Central memory CD8-positive, alpha-beta T cell (primary cell): ENCODE measurements at regions not wholly inside any gene's neighbourhood (a gene's known extent, or its start where the extent isn't known, plus 50 kb on each side); places are given as distances from the start of the nearest gene placed in this dataset.
"Not testable (repeated sequence)": the region's sequence is repeated elsewhere in the genome, so short reads cannot be mapped to it uniquely, and the experiment has no call there.

Experiments used
- ATAC-seq: fragments of 150-1000 bp; cut with Tn5 transposase; replicated peaks from 2 replicates; pipeline ENCODE4 v1.10.0; 2022; ENCODE audit warnings: mild to moderate bottlenecking, moderate FRiP score, moderate number of reproducible peaks; ENCODE audit not compliant: poor library complexity, severe bottlenecking; ENCODE audit errors: extremely low read depth
- DNase-seq, 2 donors: peaks; one replicate each; pipeline ENCODE4 v3.0.0; 2021; ENCODE audit warnings: low spot score in 2 of 2
- H3K27ac Mint-ChIP-seq: one replicate; pipeline ENCODE4 v1.8.0; 2022; ENCODE audit warnings: low read depth, mild to moderate bottlenecking, moderate library complexity, mixed read lengths
- H3K27me3 Mint-ChIP-seq: one replicate; pipeline ENCODE4 v1.8.0; 2022; ENCODE audit warnings: mixed read lengths
- H3K36me3 Mint-ChIP-seq: one replicate; pipeline ENCODE4 v1.8.0; 2022; ENCODE audit warnings: mild to moderate bottlenecking, moderate library complexity, mixed read lengths; ENCODE audit not compliant: insufficient read depth
- H3K4me1 Mint-ChIP-seq: one replicate; pipeline ENCODE4 v1.8.0; 2022; ENCODE audit warnings: mixed read lengths
- H3K4me3 Mint-ChIP-seq: one replicate; pipeline ENCODE4 v1.8.0; 2022; ENCODE audit warnings: mild to moderate bottlenecking, moderate library complexity, mixed read lengths
- H3K9me3 Mint-ChIP-seq: one replicate; pipeline ENCODE4 v1.8.0; 2022; ENCODE audit warnings: mixed read lengths

GRCh38 chr9:88596376-88596775 lies 61.4 kb downstream of the NXNL2 start:
- H3K4me1 Mint-ChIP-seq: no peaks in the 10 kb centered on the region
- peaks cover 69% of the 10 kb centered on the region for H3K27me3 Mint-ChIP-seq
- no peaks in the 10 kb centered on the region for H3K9me3 Mint-ChIP-seq
- ATAC-seq (no peak), DNase-seq (no peak)
- H3K4me3 Mint-ChIP-seq: no peak overlapping the region
- no peaks in the 10 kb centered on the region for H3K36me3 Mint-ChIP-seq
- no peak overlapping the region for H3K27ac Mint-ChIP-seq

GRCh38 chr9:88604836-88605511 lies 70.0 kb downstream of the NXNL2 start:
- peaks cover 8% of the 10 kb centered on the region for H3K27me3 Mint-ChIP-seq
- H3K4me3 Mint-ChIP-seq: no peak overlapping the region
- H3K9me3 Mint-ChIP-seq: no peaks in the 10 kb centered on the region
- no peak overlapping the region for H3K27ac Mint-ChIP-seq
- no peaks in the 10 kb centered on the region for H3K36me3 Mint-ChIP-seq
- H3K4me1 Mint-ChIP-seq: no peaks in the 10 kb centered on the region
- ATAC-seq (no peak), DNase-seq (no peak)

- Mint-ChIP-seq H3K4me1 (no peaks in the 10 kb centered on the region), H3K36me3 (no peaks in the 10 kb centered on the region), H3K27ac (no peak overlapping the region), H3K27me3 (peaks cover under 1% of the 10 kb centered on the region), H3K9me3 (no peaks in the 10 kb centered on the region), H3K4me3 (no peak overlapping the region)
- DNase-seq (no peak), ATAC-seq (no peak)
Measured at GRCh38 chr9:88605512-88606362, 70.8 kb downstream of the NXNL2 start.

GRCh38 chr9:88614359-88614758 lies 79.4 kb downstream of the NXNL2 start:
- peaks cover 21% of the 10 kb centered on the region for H3K9me3 Mint-ChIP-seq
- H3K4me1 Mint-ChIP-seq: no peaks in the 10 kb centered on the region
- peaks cover 17% of the 10 kb centered on the region for H3K27me3 Mint-ChIP-seq
- no peaks in the 10 kb centered on the region for H3K36me3 Mint-ChIP-seq
- DNase-seq (no peak), ATAC-seq (no peak)
- H3K27ac Mint-ChIP-seq: no peak overlapping the region
- H3K4me3 Mint-ChIP-seq: no peak overlapping the region

GRCh38 chr9:88623698-88624097 lies 88.7 kb downstream of the NXNL2 start:
- Mint-ChIP-seq H3K9me3 (no peaks in the 10 kb centered on the region), H3K27ac (no peak overlapping the region), H3K4me3 (no peak overlapping the region), H3K36me3 (no peaks in the 10 kb centered on the region), H3K4me1 (no peaks in the 10 kb centered on the region), H3K27me3 (peaks cover 18% of the 10 kb centered on the region)
- ATAC-seq: no peak
- DNase-seq: no peak

- no peak for ATAC-seq
- no peaks in the 10 kb centered on the region for H3K36me3 Mint-ChIP-seq
- no peaks in the 10 kb centered on the region for H3K9me3 Mint-ChIP-seq
- no peaks in the 10 kb centered on the region for H3K27me3 Mint-ChIP-seq
- DNase-seq: no peak
- no peak overlapping the region for H3K27ac Mint-ChIP-seq
- no peaks in the 10 kb centered on the region for H3K4me1 Mint-ChIP-seq
- no peak overlapping the region for H3K4me3 Mint-ChIP-seq
Measured at GRCh38 chr9:88628114-88628513, 93.1 kb downstream of the NXNL2 start.

GRCh38 chr9:88628811-88629210 lies 93.8 kb downstream of the NXNL2 start:
- ATAC-seq: no peak
- Mint-ChIP-seq H3K36me3 (no peaks in the 10 kb centered on the region), H3K27me3 (no peaks in the 10 kb centered on the region)

GRCh38 chr9:88630574-88630973 lies 95.6 kb downstream of the NXNL2 start:
- not testable (repeated sequence) for H3K9me3 Mint-ChIP-seq, H3K4me1 Mint-ChIP-seq, H3K36me3 Mint-ChIP-seq, ATAC-seq, H3K4me3 Mint-ChIP-seq, H3K27ac Mint-ChIP-seq, DNase-seq
- H3K27me3 Mint-ChIP-seq: peaks cover 15% of the 10 kb centered on the region

More at GRCh38 chr9:88628811-88629210, 93.8 kb downstream of the NXNL2 start:
- Mint-ChIP-seq H3K27ac (no peak overlapping the region), H3K4me3 (no peak overlapping the region), H3K4me1 (no peaks in the 10 kb centered on the region), H3K9me3 (no peaks in the 10 kb centered on the region)
- DNase-seq: no peak

GRCh38 chr9:88635151-88635550 lies 100.2 kb downstream of the NXNL2 start:
- no peaks in the 10 kb centered on the region for H3K4me1 Mint-ChIP-seq
- H3K9me3 Mint-ChIP-seq: peaks cover 6% of the 10 kb centered on the region
- no peak overlapping the region for H3K4me3 Mint-ChIP-seq
- no peak for ATAC-seq
- H3K36me3 Mint-ChIP-seq: no peaks in the 10 kb centered on the region
- H3K27me3 Mint-ChIP-seq: peaks cover 56% of the 10 kb centered on the region
- DNase-seq: no peak
- no peak overlapping the region for H3K27ac Mint-ChIP-seq

- Mint-ChIP-seq H3K4me1 (no peaks in the 10 kb centered on the region), H3K36me3 (no peaks in the 10 kb centered on the region), H3K27ac (no peak overlapping the region), H3K9me3 (peaks cover 3% of the 10 kb centered on the region), H3K27me3 (peaks cover 80% of the 10 kb centered on the region), H3K4me3 (no peak overlapping the region)
- DNase-seq: no peak
- ATAC-seq: no peak
Measured at GRCh38 chr9:88641456-88642240, 106.7 kb downstream of the NXNL2 start.

GRCh38 chr9:88642336-88642735 lies 107.4 kb downstream of the NXNL2 start:
- H3K36me3 Mint-ChIP-seq: no peaks in the 10 kb centered on the region
- no peak overlapping the region for H3K27ac Mint-ChIP-seq
- H3K27me3 Mint-ChIP-seq: peaks cover 80% of the 10 kb centered on the region
- H3K9me3 Mint-ChIP-seq: no peaks in the 10 kb centered on the region
- ATAC-seq: no peak
- no peak overlapping the region for H3K4me3 Mint-ChIP-seq
- no peaks in the 10 kb centered on the region for H3K4me1 Mint-ChIP-seq
- no peak for DNase-seq

GRCh38 chr9:88643931-88644330 lies 109.0 kb downstream of the NXNL2 start:
- DNase-seq (no peak), ATAC-seq (no peak)
- H3K27me3 Mint-ChIP-seq: peaks cover 80% of the 10 kb centered on the region
- no peaks in the 10 kb centered on the region for H3K36me3 Mint-ChIP-seq
- H3K9me3 Mint-ChIP-seq: no peaks in the 10 kb centered on the region
- no peak overlapping the region for H3K4me3 Mint-ChIP-seq
- no peak overlapping the region for H3K27ac Mint-ChIP-seq
- H3K4me1 Mint-ChIP-seq: no peaks in the 10 kb centered on the region
